Nephron (organoid): ENCODE measurements at regions not wholly inside any gene's neighbourhood (a gene's known extent, or its start where the extent isn't known, plus 50 kb on each side); places are given as distances from the start of the nearest gene placed in this dataset.

Experiments
- H3K27ac Mint-ChIP-seq, 3 experiments: 2 replicates each; pipeline ENCODE4 v1.8.0; 2020; ENCODE audit warnings: mixed read lengths in 3 of 3, mild to moderate bottlenecking in 2 of 3, moderate library complexity in 1 of 3
- H3K27me3 Mint-ChIP-seq: 2 replicates; pipeline ENCODE4 v1.8.0; 2021; ENCODE audit warnings: low read depth, mild to moderate bottlenecking, moderate library complexity, mixed read lengths
- H3K36me3 Mint-ChIP-seq: 2 replicates; pipeline ENCODE4 v1.8.0; 2020; ENCODE audit warnings: low read depth, mixed read lengths
- H3K4me1 Mint-ChIP-seq: 2 replicates; pipeline ENCODE4 v1.8.0; 2020; ENCODE audit warnings: mixed read lengths
- H3K4me3 Mint-ChIP-seq, 3 experiments: 2 replicates each; pipeline ENCODE4 v1.8.0; 2020; ENCODE audit warnings: mild to moderate bottlenecking in 3 of 3, mixed read lengths in 3 of 3, moderate library complexity in 2 of 3
- H3K9me3 Mint-ChIP-seq: 2 replicates; pipeline ENCODE4 v1.8.0; 2020; ENCODE audit warnings: mixed read lengths
- CTCF ChIP-seq, 3 experiments: fragments of 200-600 bp; sonication (generic); IDR thresholded peaks; one replicate each; pipeline ENCODE4 v1.5.0; 2021; ENCODE audit warnings: antibody characterized with exemption in 3 of 3; ENCODE audit not compliant: unreplicated experiment in 3 of 3

- Mint-ChIP-seq H3K4me3 (no peak overlapping the region), H3K27me3 (no peaks in the 10 kb centered on the region), H3K27ac (no peak overlapping the region), H3K36me3 (peaks cover 38% of the 10 kb centered on the region), H3K9me3 (peaks cover 22% of the 10 kb centered on the region), H3K4me1 (peaks cover 3% of the 10 kb centered on the region)
- TF ChIP-seq CTCF (IDR thresholded peaks at IDR 0.05; ENCODE audit: unreplicated experiment in 3 of 3) = no peak
These were observed 50.1 kb upstream of the PSME4 start for GRCh38 chr2:54020793-54021414.
